ENCODE measurements at regions not wholly inside any gene's neighbourhood (a gene's known extent, or its start where the extent isn't known, plus 50 kb on each side); places are given as distances from the start of the nearest gene placed in this dataset.

DNA sequence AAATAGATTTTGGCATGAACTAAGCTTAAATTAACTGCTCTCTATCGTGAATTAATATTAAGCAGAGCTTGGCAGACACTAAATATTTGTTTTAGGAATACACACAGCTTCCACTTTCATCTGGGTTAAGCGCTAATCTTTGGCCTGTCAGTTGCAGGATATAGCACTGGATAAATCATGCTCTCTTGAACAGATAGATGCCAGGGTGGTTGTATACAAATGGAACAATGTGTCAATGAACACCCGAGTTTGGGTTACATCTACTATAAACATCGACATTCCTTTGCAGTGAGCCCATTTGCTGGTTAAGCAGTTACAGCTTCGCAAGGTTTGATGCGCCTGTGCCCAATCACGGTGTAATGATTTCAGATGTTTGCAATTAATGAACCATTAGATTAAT lies 338.2 kb upstream of the ZFP64 start:
- H3K36me3 ChIP-seq = no peaks in the 10 kb centered on the region
- H3K4me1 ChIP-seq = no peaks in the 10 kb centered on the region
- intact Hi-C loops (cut with DNase I; ENCODE audit: low total_unique reads) = no loop called here
- no peak overlapping the region for H3K27ac ChIP-seq
- no peak for TF ChIP-seq CTCF (IDR thresholded peaks at IDR 0.05)
- no peak overlapping the region for H3K4me3 ChIP-seq
- H3K9me3 ChIP-seq = no peaks in the 10 kb centered on the region
- no peaks in the 10 kb centered on the region for H3K27me3 ChIP-seq
- DNase-seq = no peak

DNA sequence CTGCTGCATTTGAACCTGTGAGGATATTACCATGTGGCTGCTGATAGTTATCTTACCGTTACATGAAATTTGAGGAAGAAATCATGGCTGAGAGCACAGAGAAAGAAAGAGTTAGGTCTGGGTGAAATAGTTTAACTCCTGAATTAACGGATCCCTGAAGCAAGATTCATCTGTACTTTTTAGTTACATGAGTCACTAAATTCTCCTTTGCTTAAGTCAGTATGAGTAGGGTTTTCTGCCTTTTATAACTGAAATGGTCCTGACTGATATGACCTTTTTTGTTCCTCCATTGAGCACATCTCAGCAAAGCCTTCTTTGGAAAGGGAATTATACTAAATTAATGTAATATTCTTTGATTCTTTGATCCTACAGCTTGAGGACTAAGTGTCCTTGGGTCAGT lies 333.3 kb upstream of the ZFP64 start:
- H3K9me3 ChIP-seq = no peaks in the 10 kb centered on the region
- no peaks in the 10 kb centered on the region for H3K4me1 ChIP-seq
- DNase-seq = no peak
- no peak for TF ChIP-seq CTCF (IDR thresholded peaks at IDR 0.05)
- H3K27ac ChIP-seq = no peak overlapping the region
- H3K27me3 ChIP-seq = no peaks in the 10 kb centered on the region
- intact Hi-C loops (cut with DNase I; ENCODE audit: low total_unique reads) = no loop called here
- H3K4me3 ChIP-seq = no peak overlapping the region
- no peaks in the 10 kb centered on the region for H3K36me3 ChIP-seq

- no peak overlapping the region for H3K27ac ChIP-seq
- no peaks in the 10 kb centered on the region for H3K36me3 ChIP-seq
- no peak for TF ChIP-seq CTCF (IDR thresholded peaks at IDR 0.05)
- DNase-seq = no peak
- H3K9me3 ChIP-seq = no peaks in the 10 kb centered on the region
- H3K4me3 ChIP-seq = no peak overlapping the region
- H3K4me1 ChIP-seq = no peaks in the 10 kb centered on the region
- intact Hi-C loops (cut with DNase I; ENCODE audit: low total_unique reads) = no loop called here
- no peaks in the 10 kb centered on the region for H3K27me3 ChIP-seq
Observed at GRCh38 chr20:52518735-52519134, 327.2 kb upstream of the ZFP64 start.

DNA sequence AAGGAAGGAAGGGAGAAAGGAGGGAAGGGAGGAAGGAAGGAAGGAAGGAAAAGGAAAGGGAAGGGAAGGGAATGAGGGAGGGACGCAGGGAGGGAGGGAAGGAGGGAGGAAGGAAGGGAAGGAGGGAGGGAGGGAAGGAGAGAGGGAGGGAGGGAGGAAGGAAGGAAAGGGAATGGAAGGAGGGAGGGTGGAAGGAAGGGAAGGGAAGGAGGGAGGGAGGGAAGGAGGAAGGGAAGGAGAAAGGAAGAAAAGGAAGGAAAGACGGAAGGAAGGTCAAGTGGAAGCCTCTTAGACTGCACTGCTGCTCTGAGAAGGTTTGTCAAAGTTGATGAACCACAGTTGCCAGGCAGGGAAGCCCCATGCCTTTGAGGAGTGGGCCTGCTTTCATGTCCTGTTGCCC lies 324.3 kb upstream of the ZFP64 start:
- no peak overlapping the region for H3K27ac ChIP-seq
- no peaks in the 10 kb centered on the region for H3K27me3 ChIP-seq
- no peaks in the 10 kb centered on the region for H3K36me3 ChIP-seq
- TF ChIP-seq CTCF (IDR thresholded peaks at IDR 0.05) = no peak
- no peak for DNase-seq
- no peaks in the 10 kb centered on the region for H3K9me3 ChIP-seq
- H3K4me3 ChIP-seq = no peak overlapping the region
- no peaks in the 10 kb centered on the region for H3K4me1 ChIP-seq
- intact Hi-C loops (cut with DNase I; ENCODE audit: low total_unique reads) = no loop called here

- TF ChIP-seq CTCF (IDR thresholded peaks at IDR 0.05) = no peak
- no peak for DNase-seq
- no peaks in the 10 kb centered on the region for H3K9me3 ChIP-seq
- no peaks in the 10 kb centered on the region for H3K36me3 ChIP-seq
- H3K4me3 ChIP-seq = no peak overlapping the region
- no peaks in the 10 kb centered on the region for H3K4me1 ChIP-seq
- intact Hi-C loops (cut with DNase I; ENCODE audit: low total_unique reads) = no loop called here
- H3K27ac ChIP-seq = no peak overlapping the region
- H3K27me3 ChIP-seq = no peaks in the 10 kb centered on the region
Observed at GRCh38 chr20:52500157-52500556, 308.6 kb upstream of the ZFP64 start.

DNA sequence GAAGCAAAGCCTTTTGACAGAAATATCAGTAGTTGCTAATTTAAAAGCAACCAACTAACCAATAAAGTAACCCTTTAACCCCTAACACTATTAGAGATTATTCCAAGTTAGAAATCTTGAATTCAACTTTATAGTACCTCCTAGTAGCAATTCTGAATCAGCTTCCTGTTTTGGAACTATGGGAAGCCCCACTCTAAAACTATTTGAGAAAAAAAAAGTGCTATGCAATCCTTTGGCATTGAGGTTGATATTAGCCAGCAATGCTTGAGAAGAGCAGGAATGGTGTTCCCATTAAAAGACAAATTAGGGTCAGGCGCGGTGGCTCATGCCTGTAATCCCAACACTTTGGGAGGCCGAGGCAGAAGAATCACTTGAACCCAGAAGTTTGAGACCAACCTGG lies 306.2 kb upstream of the ZFP64 start:
- Histone ChIP-seq H3K27me3 (no peaks in the 10 kb centered on the region), H3K9me3 (no peaks in the 10 kb centered on the region), H3K4me1 (no peaks in the 10 kb centered on the region), H3K27ac (no peak overlapping the region), H3K36me3 (no peaks in the 10 kb centered on the region), H3K4me3 (no peak overlapping the region)
- intact Hi-C loops (cut with DNase I; ENCODE audit: low total_unique reads) = no loop called here
- no peak for TF ChIP-seq CTCF (IDR thresholded peaks at IDR 0.05)
- no peak for DNase-seq

Data from tibial artery (tissue), 4 donors.